ENCODE measurements at regions not wholly inside any gene's neighbourhood (a gene's known extent, or its start where the extent isn't known, plus 50 kb on each side); places are given as distances from the start of the nearest gene placed in this dataset.

DNA sequence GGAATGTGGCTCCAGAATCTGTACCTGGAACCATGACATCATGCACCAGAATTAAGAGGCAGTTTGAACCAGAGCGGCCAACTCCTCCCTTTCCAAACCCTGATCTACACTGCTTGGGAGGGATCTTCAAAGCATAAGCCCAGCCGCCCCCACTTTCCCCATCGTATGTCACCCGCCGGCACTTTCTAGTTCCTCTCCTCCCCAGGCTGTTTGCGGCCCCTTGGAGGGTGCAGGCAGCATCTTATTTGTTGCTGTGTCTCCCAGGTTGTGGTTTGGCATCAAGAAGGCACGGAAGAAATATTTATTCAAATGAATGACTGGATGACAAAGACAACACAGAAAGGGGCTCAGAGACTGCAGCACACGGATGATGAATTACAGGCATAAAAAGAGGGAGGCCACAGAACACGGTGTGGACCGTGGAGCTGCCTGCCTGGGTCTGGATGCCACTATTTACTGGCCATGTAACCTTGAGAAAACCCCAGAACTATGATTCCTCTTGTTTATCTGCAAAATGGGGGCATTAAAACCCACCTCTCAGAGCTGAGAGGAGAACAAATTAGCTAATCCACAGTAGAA is 305.8 kb downstream of the EIPR1 start:
- Mint-ChIP-seq H3K27me3 (ENCODE audit: unreplicated experiment) (peaks cover 4% of the 10 kb centered on the region), H3K4me1 (ENCODE audit: low read depth, unreplicated experiment) (peaks cover 12% of the 10 kb centered on the region), H3K4me3 (ENCODE audit: unreplicated experiment) (no peak overlapping the region), H3K9me3 (ENCODE audit: unreplicated experiment) (peaks cover 3% of the 10 kb centered on the region), H3K36me3 (ENCODE audit: unreplicated experiment) (no peaks in the 10 kb centered on the region), H3K27ac (ENCODE audit: unreplicated experiment) (no peak overlapping the region)
- no peak for TF ChIP-seq CTCF (IDR thresholded peaks at IDR 0.05; ENCODE audit: partially characterized antibody, unreplicated experiment)
- DNase-seq: no peak

DNA sequence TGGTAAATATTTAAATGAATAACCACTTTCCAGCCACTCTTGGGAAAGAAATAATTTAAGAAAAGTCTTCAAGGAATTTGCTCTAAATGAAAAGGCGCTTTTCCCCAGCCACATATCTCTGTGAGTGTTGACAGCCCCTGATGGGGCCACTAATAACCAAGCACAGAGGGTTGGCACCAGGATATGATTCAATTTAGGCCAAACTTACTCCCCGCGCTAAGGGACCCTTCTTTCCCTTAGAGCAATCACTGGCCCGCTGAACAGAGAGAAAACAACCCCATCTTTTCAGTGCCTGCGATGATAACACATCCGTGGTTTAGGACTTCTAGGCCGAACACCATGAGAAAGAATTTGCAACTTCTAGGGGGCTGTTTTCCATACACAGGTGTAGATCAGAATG is 310.8 kb downstream of the EIPR1 start:
- no peak overlapping the region for H3K27ac Mint-ChIP-seq (ENCODE audit: unreplicated experiment)
- peaks cover 1% of the 10 kb centered on the region for H3K9me3 Mint-ChIP-seq (ENCODE audit: unreplicated experiment)
- H3K4me1 Mint-ChIP-seq (ENCODE audit: low read depth, unreplicated experiment): no peaks in the 10 kb centered on the region
- DNase-seq: no peak
- no peak for TF ChIP-seq CTCF (IDR thresholded peaks at IDR 0.05; ENCODE audit: partially characterized antibody, unreplicated experiment)
- H3K36me3 Mint-ChIP-seq (ENCODE audit: unreplicated experiment): no peaks in the 10 kb centered on the region
- H3K4me3 Mint-ChIP-seq (ENCODE audit: unreplicated experiment): no peak overlapping the region
- peaks cover 1% of the 10 kb centered on the region for H3K27me3 Mint-ChIP-seq (ENCODE audit: unreplicated experiment)

- Mint-ChIP-seq H3K27me3 (ENCODE audit: unreplicated experiment) (peaks cover 1% of the 10 kb centered on the region), H3K4me1 (ENCODE audit: low read depth, unreplicated experiment) (no peaks in the 10 kb centered on the region), H3K9me3 (ENCODE audit: unreplicated experiment) (peaks cover 1% of the 10 kb centered on the region), H3K27ac (ENCODE audit: unreplicated experiment) (no peak overlapping the region), H3K4me3 (ENCODE audit: unreplicated experiment) (no peak overlapping the region), H3K36me3 (ENCODE audit: unreplicated experiment) (no peaks in the 10 kb centered on the region)
- no peak for TF ChIP-seq CTCF (IDR thresholded peaks at IDR 0.05; ENCODE audit: partially characterized antibody, unreplicated experiment)
- no peak for DNase-seq
Observed at GRCh38 chr2:3065928-3066327, 311.7 kb downstream of the EIPR1 start.

GRCh38 chr2:3062476-3063260 is 314.9 kb downstream of the EIPR1 start:
- TF ChIP-seq CTCF (IDR thresholded peaks at IDR 0.05; ENCODE audit: partially characterized antibody, unreplicated experiment): no peak
- no peak overlapping the region for H3K4me3 Mint-ChIP-seq (ENCODE audit: unreplicated experiment)
- no peak for DNase-seq
- H3K4me1 Mint-ChIP-seq (ENCODE audit: low read depth, unreplicated experiment): no peaks in the 10 kb centered on the region
- H3K27me3 Mint-ChIP-seq (ENCODE audit: unreplicated experiment): peaks cover 8% of the 10 kb centered on the region
- no peaks in the 10 kb centered on the region for H3K9me3 Mint-ChIP-seq (ENCODE audit: unreplicated experiment)
- H3K36me3 Mint-ChIP-seq (ENCODE audit: unreplicated experiment): peaks cover 4% of the 10 kb centered on the region
- H3K27ac Mint-ChIP-seq (ENCODE audit: unreplicated experiment): no peak overlapping the region

DNA sequence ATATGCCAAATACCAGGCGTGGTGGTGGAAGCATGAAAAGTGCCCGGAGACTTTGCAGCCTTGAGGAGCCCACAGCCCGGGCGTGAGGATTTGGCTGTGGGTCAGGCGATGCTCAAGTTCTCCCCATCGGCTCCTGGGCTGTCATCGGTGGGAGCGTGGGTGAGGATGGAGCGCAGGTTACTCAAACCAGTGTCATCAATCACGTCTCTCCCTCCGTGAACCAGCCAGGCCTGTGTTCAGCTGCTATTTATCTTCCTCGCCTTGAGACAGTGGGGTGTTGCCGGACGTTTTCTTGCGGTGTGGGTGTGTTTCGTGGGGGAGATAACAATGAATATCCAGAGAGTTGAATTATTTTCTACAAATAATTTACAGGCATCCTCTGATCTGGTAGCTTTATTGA is 317.6 kb downstream of the EIPR1 start:
- DNase-seq: no peak
- no peak for TF ChIP-seq CTCF (IDR thresholded peaks at IDR 0.05; ENCODE audit: partially characterized antibody, unreplicated experiment)
- H3K27me3 Mint-ChIP-seq (ENCODE audit: unreplicated experiment): peaks cover 9% of the 10 kb centered on the region

More for the DNA sequence above, 317.6 kb downstream of the EIPR1 start:
- H3K27ac Mint-ChIP-seq (ENCODE audit: unreplicated experiment): no peak overlapping the region
- H3K36me3 Mint-ChIP-seq (ENCODE audit: unreplicated experiment): peaks cover 8% of the 10 kb centered on the region
- peaks cover 3% of the 10 kb centered on the region for H3K9me3 Mint-ChIP-seq (ENCODE audit: unreplicated experiment)
- no peaks in the 10 kb centered on the region for H3K4me1 Mint-ChIP-seq (ENCODE audit: low read depth, unreplicated experiment)
- H3K4me3 Mint-ChIP-seq (ENCODE audit: unreplicated experiment): no peak overlapping the region

Measured in glutamatergic neuron (in vitro differentiated cells).